ENCODE measurements at regions not wholly inside any gene's neighbourhood (a gene's known extent, or its start where the extent isn't known, plus 50 kb on each side); places are given as distances from the start of the nearest gene placed in this dataset.

- TF ChIP-seq CTCF (conservative IDR thresholded peaks at IDR 0.05; ENCODE audit: low read depth, low read length) = no peak
- no peak overlapping the region for H3K4me3 ChIP-seq (ENCODE audit: low read length)
- no peak for DNase-seq (ENCODE audit: low read depth)
These were observed 279.8 kb upstream of the TNC start for GRCh38 chr9:115397591-115398312.

DNA sequence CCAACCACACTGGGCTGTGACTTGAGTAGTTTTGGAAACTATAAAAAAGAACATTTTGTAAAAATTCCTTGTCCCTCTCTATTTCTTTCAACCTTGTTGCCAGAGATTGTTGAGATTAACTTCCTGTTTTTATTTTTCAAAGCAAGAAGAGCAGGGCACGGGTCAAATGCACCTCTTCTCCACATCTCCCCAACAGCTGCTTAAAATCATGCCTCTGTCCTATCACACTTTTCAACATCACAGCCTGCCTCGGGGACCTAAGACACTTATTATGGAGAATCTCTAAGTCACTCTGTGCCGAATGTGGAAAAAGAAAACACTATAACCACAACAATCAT, 280.3 kb upstream of the TNC start:
- DNase-seq (ENCODE audit: low read depth) = no peak
- TF ChIP-seq CTCF (conservative IDR thresholded peaks at IDR 0.05; ENCODE audit: low read depth, low read length) = no peak

GRCh38 chr9:115398996-115399395, 281.0 kb upstream of the TNC start:
- DNase-seq (ENCODE audit: low read depth) = no peak
- no peak overlapping the region for H3K4me3 ChIP-seq (ENCODE audit: low read length)
- TF ChIP-seq CTCF (conservative IDR thresholded peaks at IDR 0.05; ENCODE audit: low read depth, low read length) = no peak

More for the DNA sequence above, 280.3 kb upstream of the TNC start:
- no peak overlapping the region for H3K4me3 ChIP-seq (ENCODE audit: low read length)

DNA sequence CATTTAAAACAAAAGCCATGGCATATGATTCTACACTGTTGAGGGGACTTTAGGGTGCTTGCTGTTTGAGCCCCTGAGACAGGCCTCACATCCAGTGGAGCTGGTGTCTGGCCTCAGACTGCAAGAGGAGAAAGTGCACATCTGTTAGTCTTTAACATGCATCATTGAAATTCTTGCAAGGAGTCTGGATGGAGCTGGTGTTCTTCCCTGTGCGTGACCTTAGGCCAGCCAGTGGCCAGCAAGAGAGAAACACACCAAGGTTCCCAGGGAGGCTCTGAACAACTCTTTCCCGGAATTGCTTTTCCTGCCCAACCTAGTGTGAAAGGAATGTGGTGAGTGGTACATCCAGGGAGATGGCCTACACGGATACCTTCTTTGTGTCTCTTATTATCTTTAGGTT, 282.8 kb upstream of the TNC start:
- no peak overlapping the region for H3K4me3 ChIP-seq (ENCODE audit: low read length)
- TF ChIP-seq CTCF (conservative IDR thresholded peaks at IDR 0.05; ENCODE audit: low read depth, low read length) = no peak
- DNase-seq (ENCODE audit: low read depth) = no peak

GRCh38 chr9:115401756-115402327, 283.9 kb upstream of the TNC start:
- no peak overlapping the region for H3K4me3 ChIP-seq (ENCODE audit: low read length)
- no peak for DNase-seq (ENCODE audit: low read depth)
- no peak for TF ChIP-seq CTCF (conservative IDR thresholded peaks at IDR 0.05; ENCODE audit: low read depth, low read length)

GRCh38 chr9:115403753-115404152, 285.8 kb upstream of the TNC start:
- H3K4me3 ChIP-seq (ENCODE audit: low read length) = no peak overlapping the region
- DNase-seq (ENCODE audit: low read depth) = no peak
- TF ChIP-seq CTCF (conservative IDR thresholded peaks at IDR 0.05; ENCODE audit: low read depth, low read length) = no peak

GRCh38 chr9:115404311-115404710, 286.4 kb upstream of the TNC start:
- H3K4me3 ChIP-seq (ENCODE audit: low read length) = no peak overlapping the region
- TF ChIP-seq CTCF (conservative IDR thresholded peaks at IDR 0.05; ENCODE audit: low read depth, low read length) = no peak
- DNase-seq (ENCODE audit: low read depth) = no peak

All from retinal pigment epithelial cell (primary cell).